ENCODE measurements at regions not wholly inside any gene's neighbourhood (a gene's known extent, or its start where the extent isn't known, plus 50 kb on each side); places are given as distances from the start of the nearest gene placed in this dataset.
A peak's percentile ranks its signal among the peaks of the same experiment; 100 is the strongest.

GRCh38 chr11:92875473-92875872 is 94.0 kb upstream of the MTNR1B start:
- Histone ChIP-seq H3K4me1 (ENCODE audit: control insufficient read depth in 1 of 2, insufficient read depth in 2 of 2, low read length in 2 of 2) (no peaks in the 10 kb centered on the region), H3K36me3 (ENCODE audit: control insufficient read depth in 1 of 2, insufficient read depth in 2 of 2, low read length in 1 of 2) (no peaks in the 10 kb centered on the region), H3K27me3 (ENCODE audit: control insufficient read depth in 1 of 2, insufficient read depth in 2 of 2, low read length in 1 of 2) (no peaks in the 10 kb centered on the region), H3K4me3 (ENCODE audit: low read length in 2 of 2) (no peak overlapping the region), H3K9me3 (ENCODE audit: control insufficient read depth, low read length) (no peaks in the 10 kb centered on the region), H3K27ac (ENCODE audit: low read depth in 1 of 2, low read length in 2 of 2) (no peak overlapping the region)
- no peak for DNase-seq
- ATAC-seq (ENCODE audit: low FRiP score) = no peak
- intact Hi-C loops (cut with DNase I) = loop anchor here in 1 of 2 donors (10.0 kb wide), 1 partner anchor 111 kb away; no protein-coding TSS in a partner anchor
- WGBS, 2 donors = 78% methylated on average over 4 of the region's 4 CpGs

GRCh38 chr11:92879086-92879485 is 90.4 kb upstream of the MTNR1B start:
- Histone ChIP-seq H3K4me1 (ENCODE audit: control insufficient read depth in 1 of 2, insufficient read depth in 2 of 2, low read length in 2 of 2) (no peaks in the 10 kb centered on the region), H3K4me3 (ENCODE audit: low read length in 2 of 2) (no peak overlapping the region), H3K36me3 (ENCODE audit: control insufficient read depth in 1 of 2, insufficient read depth in 2 of 2, low read length in 1 of 2) (no peaks in the 10 kb centered on the region), H3K27ac (ENCODE audit: low read depth in 1 of 2, low read length in 2 of 2) (no peak overlapping the region), H3K27me3 (ENCODE audit: control insufficient read depth in 1 of 2, insufficient read depth in 2 of 2, low read length in 1 of 2) (no peaks in the 10 kb centered on the region), H3K9me3 (ENCODE audit: control insufficient read depth, low read length) (no peaks in the 10 kb centered on the region)
- intact Hi-C loops (cut with DNase I) = loop anchor here in 1 of 2 donors (10.0 kb wide), 1 partner anchor 114 kb away; no protein-coding TSS in a partner anchor
- ATAC-seq (ENCODE audit: low FRiP score) (no peak), DNase-seq (no peak)
- WGBS, 2 donors = 92 to 93% methylated on average over 4 of the region's 4 CpGs

- H3K4me1 ChIP-seq (ENCODE audit: control insufficient read depth in 1 of 2, insufficient read depth in 2 of 2, low read length in 2 of 2) = no peaks in the 10 kb centered on the region
- H3K4me3 ChIP-seq (ENCODE audit: low read length in 2 of 2) = no peak overlapping the region
- H3K36me3 ChIP-seq (ENCODE audit: control insufficient read depth in 1 of 2, insufficient read depth in 2 of 2, low read length in 1 of 2) = no peaks in the 10 kb centered on the region
- no peaks in the 10 kb centered on the region for H3K9me3 ChIP-seq (ENCODE audit: control insufficient read depth, low read length)
- no peaks in the 10 kb centered on the region for H3K27me3 ChIP-seq (ENCODE audit: control insufficient read depth in 1 of 2, insufficient read depth in 2 of 2, low read length in 1 of 2)
- no peak overlapping the region for H3K27ac ChIP-seq (ENCODE audit: low read depth in 1 of 2, low read length in 2 of 2)
- 94 to 97% methylated on average over 3 of the region's 3 CpGs for WGBS, 2 donors
- intact Hi-C loops (cut with DNase I) = no loop called here
- DNase-seq (no peak), ATAC-seq (ENCODE audit: low FRiP score) (no peak)
Measured at GRCh38 chr11:92880381-92880780, 89.1 kb upstream of the MTNR1B start.

- ATAC-seq (ENCODE audit: low FRiP score) (no peak), DNase-seq (no peak)
- Histone ChIP-seq H3K4me1 (ENCODE audit: control insufficient read depth in 1 of 2, insufficient read depth in 2 of 2, low read length in 2 of 2) (no peaks in the 10 kb centered on the region), H3K4me3 (ENCODE audit: low read length in 2 of 2) (no peak overlapping the region), H3K27ac (ENCODE audit: low read depth in 1 of 2, low read length in 2 of 2) (no peak overlapping the region), H3K9me3 (ENCODE audit: control insufficient read depth, low read length) (no peaks in the 10 kb centered on the region), H3K27me3 (ENCODE audit: control insufficient read depth in 1 of 2, insufficient read depth in 2 of 2, low read length in 1 of 2) (no peaks in the 10 kb centered on the region), H3K36me3 (ENCODE audit: control insufficient read depth in 1 of 2, insufficient read depth in 2 of 2, low read length in 1 of 2) (no peaks in the 10 kb centered on the region)
- WGBS, 2 donors = 89 to 90% methylated on average over 4 of the region's 4 CpGs
- intact Hi-C loops (cut with DNase I) = no loop called here
Measured at GRCh38 chr11:92881940-92882450, 87.5 kb upstream of the MTNR1B start.

- Histone ChIP-seq H3K36me3 (ENCODE audit: control insufficient read depth in 1 of 2, insufficient read depth in 2 of 2, low read length in 1 of 2) (no peaks in the 10 kb centered on the region), H3K27ac (ENCODE audit: low read depth in 1 of 2, low read length in 2 of 2) (no peak overlapping the region), H3K9me3 (ENCODE audit: control insufficient read depth, low read length) (no peaks in the 10 kb centered on the region), H3K27me3 (ENCODE audit: control insufficient read depth in 1 of 2, insufficient read depth in 2 of 2, low read length in 1 of 2) (no peaks in the 10 kb centered on the region), H3K4me1 (ENCODE audit: control insufficient read depth in 1 of 2, insufficient read depth in 2 of 2, low read length in 2 of 2) (no peaks in the 10 kb centered on the region), H3K4me3 (ENCODE audit: low read length in 2 of 2) (no peak overlapping the region)
- DNase-seq (peak in 1 of 2 donors; percentile 71), ATAC-seq (ENCODE audit: low FRiP score) (no peak)
- 94 to 98% methylated on average over 47 to 54 of the region's 54 CpGs for whole genome bisulfite sequencing, 2 donors
- intact Hi-C loops (cut with DNase I) = no loop called here
Measured at GRCh38 chr11:92882828-92883611, 86.4 kb upstream of the MTNR1B start.

GRCh38 chr11:92885600-92885999 is 83.9 kb upstream of the MTNR1B start:
- Histone ChIP-seq H3K4me3 (ENCODE audit: low read length in 2 of 2) (no peak overlapping the region), H3K27ac (ENCODE audit: low read depth in 1 of 2, low read length in 2 of 2) (no peak overlapping the region), H3K4me1 (ENCODE audit: control insufficient read depth in 1 of 2, insufficient read depth in 2 of 2, low read length in 2 of 2) (no peaks in the 10 kb centered on the region), H3K27me3 (ENCODE audit: control insufficient read depth in 1 of 2, insufficient read depth in 2 of 2, low read length in 1 of 2) (no peaks in the 10 kb centered on the region), H3K36me3 (ENCODE audit: control insufficient read depth in 1 of 2, insufficient read depth in 2 of 2, low read length in 1 of 2) (no peaks in the 10 kb centered on the region), H3K9me3 (ENCODE audit: control insufficient read depth, low read length) (no peaks in the 10 kb centered on the region)
- intact Hi-C loops (cut with DNase I) = loop anchor here (5.0 kb wide), 1 partner anchor 673 kb away; no protein-coding TSS in a partner anchor
- WGBS, 2 donors = 84% methylated on average over 4 of the region's 4 CpGs
- no peak for ATAC-seq (ENCODE audit: low FRiP score)
- no peak for DNase-seq

- no peak for ATAC-seq (ENCODE audit: low FRiP score)
Measured at GRCh38 chr11:92886243-92886905, 83.1 kb upstream of the MTNR1B start.

GRCh38 chr11:92888696-92889095 is 80.8 kb upstream of the MTNR1B start:
- DNase-seq (no peak), ATAC-seq (ENCODE audit: low FRiP score) (no peak)
- Histone ChIP-seq H3K4me3 (ENCODE audit: low read length in 2 of 2) (no peak overlapping the region), H3K27me3 (ENCODE audit: control insufficient read depth in 1 of 2, insufficient read depth in 2 of 2, low read length in 1 of 2) (no peaks in the 10 kb centered on the region), H3K4me1 (ENCODE audit: control insufficient read depth in 1 of 2, insufficient read depth in 2 of 2, low read length in 2 of 2) (peaks cover 1 to 3% of the 10 kb centered on the region in 2 donors), H3K9me3 (ENCODE audit: control insufficient read depth, low read length) (no peaks in the 10 kb centered on the region), H3K36me3 (ENCODE audit: control insufficient read depth in 1 of 2, insufficient read depth in 2 of 2, low read length in 1 of 2) (peaks cover 0 to 3% of the 10 kb centered on the region in 2 donors), H3K27ac (ENCODE audit: low read depth in 1 of 2, low read length in 2 of 2) (no peak overlapping the region)
- WGBS, 2 donors = 77 to 80% methylated on average over 5 of the region's 5 CpGs
- intact Hi-C loops (cut with DNase I) = loop anchor here (5.0 kb wide), 1 partner anchor 676 kb away; no protein-coding TSS in a partner anchor

More at GRCh38 chr11:92886243-92886905, 83.1 kb upstream of the MTNR1B start:
- H3K4me1 ChIP-seq (ENCODE audit: control insufficient read depth in 1 of 2, insufficient read depth in 2 of 2, low read length in 2 of 2) = no peaks in the 10 kb centered on the region
- WGBS, 2 donors = 16 to 35% methylated on average over 4 of the region's 4 CpGs
- DNase-seq = no peak
- no peaks in the 10 kb centered on the region for H3K9me3 ChIP-seq (ENCODE audit: control insufficient read depth, low read length)
- H3K36me3 ChIP-seq (ENCODE audit: control insufficient read depth in 1 of 2, insufficient read depth in 2 of 2, low read length in 1 of 2) = peaks cover 0 to 3% of the 10 kb centered on the region in 2 donors
- no peak overlapping the region for H3K27ac ChIP-seq (ENCODE audit: low read depth in 1 of 2, low read length in 2 of 2)
- H3K4me3 ChIP-seq (ENCODE audit: low read length in 2 of 2) = no peak overlapping the region
- intact Hi-C loops (cut with DNase I) = loop anchor here (5.0 kb wide), 1 partner anchor 674 kb away; no protein-coding TSS in a partner anchor
- no peaks in the 10 kb centered on the region for H3K27me3 ChIP-seq (ENCODE audit: control insufficient read depth in 1 of 2, insufficient read depth in 2 of 2, low read length in 1 of 2)
